Neural cell (in vitro differentiated cells): ENCODE measurements at regions not wholly inside any gene's neighbourhood (a gene's known extent, or its start where the extent isn't known, plus 50 kb on each side); places are given as distances from the start of the nearest gene placed in this dataset.
A peak's percentile ranks its signal among the peaks of the same experiment; 100 is the strongest.
"Not testable (repeated sequence)": the region's sequence is repeated elsewhere in the genome, so short reads cannot be mapped to it uniquely, and the experiment has no call there.

ENCODE experiments used
- H2AFZ ChIP-seq: fragments of 200-600, 300-800 bp; sonication (generic), shearing (Covaris generic); 2 replicates; pipeline ENCODE4 v1.6.0; 2014; ENCODE audit warnings: low read depth, mild to moderate bottlenecking, antibody characterized with exemption, low read length, moderate library complexity
- H3F3A ChIP-seq: fragments of 200-600 bp; shearing (Covaris generic); 2 replicates; pipeline ENCODE4 v1.6.1; 2016; ENCODE audit warnings: mild to moderate bottlenecking, moderate library complexity, mixed read lengths, antibody characterized with exemption, low read length; ENCODE audit not compliant: insufficient read depth, poor library complexity, severe bottlenecking
- H3K27ac ChIP-seq: fragments of 200-600, 300-800 bp; sonication (generic), shearing (Covaris generic); 2 replicates; pipeline ENCODE4 v1.5.1; 2014; ENCODE audit warnings: mild to moderate bottlenecking, low read length, moderate library complexity
- H3K27me3 ChIP-seq: fragments of 300-800, 200-600 bp; sonication (generic), shearing (Covaris generic); 2 replicates; pipeline ENCODE4 v1.6.0; 2014; ENCODE audit warnings: mild to moderate bottlenecking, low read depth, low read length, moderate library complexity; ENCODE audit not compliant: insufficient read depth
- H3K36me3 ChIP-seq: fragments of 300-800, 200-600 bp; sonication (generic), shearing (Covaris generic); 2 replicates; pipeline ENCODE4 v1.5.1; 2014; ENCODE audit warnings: mild to moderate bottlenecking, antibody characterized with exemption, low read length, moderate library complexity; ENCODE audit not compliant: insufficient read depth
- H3K4me2 ChIP-seq: fragments of 300-800, 200-600 bp; sonication (generic), shearing (Covaris generic); 2 replicates; pipeline ENCODE4 v1.6.0; 2014; ENCODE audit warnings: mild to moderate bottlenecking, low read length
- H3K4me3 ChIP-seq: fragments of 300-800, 200-600 bp; sonication (generic), shearing (Covaris generic); 2 replicates; pipeline ENCODE4 v1.5.1; 2014; ENCODE audit warnings: mild to moderate bottlenecking, low read length, moderate library complexity
- H3K79me2 ChIP-seq: fragments of 200-600 bp; shearing (Covaris generic); replicated peaks from 2 replicates; pipeline ENCODE4 v1.6.0; 2014; ENCODE audit warnings: mild to moderate bottlenecking, low read length, moderate library complexity; ENCODE audit not compliant: insufficient read depth
- H3K9ac ChIP-seq: fragments of 300-800, 200-600 bp; sonication (generic), shearing (Covaris generic); 2 replicates; pipeline ENCODE4 v1.6.1; 2016; ENCODE audit warnings: mild to moderate bottlenecking, low read length, mixed read lengths
- H3K9me2 ChIP-seq: fragments of 200-600 bp; shearing (Covaris generic); 2 replicates; pipeline ENCODE4 v1.6.1; 2016; ENCODE audit warnings: mild to moderate bottlenecking, low read length, mixed read lengths; ENCODE audit not compliant: insufficient read depth
- H3K9me3 ChIP-seq: fragments of 200-600, 300-800 bp; sonication (generic), shearing (Covaris generic); 2 replicates; pipeline ENCODE4 v1.6.1; 2016; ENCODE audit warnings: mild to moderate bottlenecking, mixed run types, low read length, moderate library complexity, mixed read lengths
- H4K20me1 ChIP-seq: fragments of 200-600 bp; shearing (Covaris generic); 2 replicates; pipeline ENCODE4 v1.6.1; 2016; ENCODE audit warnings: mild to moderate bottlenecking, mixed run types; ENCODE audit not compliant: insufficient read depth
- EP300 ChIP-seq: fragments of 450-650 bp; conservative IDR thresholded peaks from 2 replicates; pipeline ENCODE4 v1.6.1; 2014; ENCODE audit warnings: antibody characterized with exemption, mild to moderate bottlenecking, moderate library complexity; ENCODE audit not compliant: poor library complexity, severe bottlenecking
- EZH2 ChIP-seq: fragments of 200-600, 300-800 bp; shearing (Covaris generic), sonication (generic); IDR thresholded peaks from 2 replicates; pipeline ENCODE4 v1.6.1; 2014; ENCODE audit warnings: antibody characterized with exemption, low read length, borderline replicate concordance, mild to moderate bottlenecking; ENCODE audit not compliant: insufficient read depth, poor library complexity, severe bottlenecking
- MXI1 ChIP-seq: fragments of 450-650 bp; conservative IDR thresholded peaks from 2 replicates; pipeline ENCODE4 v1.6.1; 2014; ENCODE audit warnings: antibody characterized with exemption, mild to moderate bottlenecking; ENCODE audit not compliant: poor library complexity, severe bottlenecking
- POLR2AphosphoS5 ChIP-seq: IDR thresholded peaks from 2 replicates; pipeline ENCODE4 v1.6.1; 2012
- RAD21 ChIP-seq: fragments of 450-650 bp; conservative IDR thresholded peaks from 2 replicates; pipeline ENCODE4 v1.6.1; 2014; ENCODE audit warnings: antibody characterized with exemption, mild to moderate bottlenecking, moderate library complexity
- REST ChIP-seq: IDR thresholded peaks from 2 replicates; pipeline ENCODE4 v1.6.1; 2012; ENCODE audit warnings: borderline replicate concordance
- SMC3 ChIP-seq: fragments of 450-650 bp; conservative IDR thresholded peaks from 2 replicates; pipeline ENCODE4 v1.6.1; 2014; ENCODE audit warnings: antibody characterized with exemption, mild to moderate bottlenecking, moderate library complexity; ENCODE audit not compliant: poor library complexity
- TAF1 ChIP-seq: IDR thresholded peaks from 2 replicates; pipeline ENCODE4 v1.6.1; 2012; ENCODE audit warnings: low read depth
- TF ChIP-seq, protein P1 (sequence below): fragments of 450-650 bp; IDR thresholded peaks from 2 replicates; pipeline ENCODE4 v1.5.1; 2014; ENCODE audit warnings: antibody characterized with exemption, mild to moderate bottlenecking, moderate library complexity; ENCODE audit not compliant: poor library complexity, severe bottlenecking

DNA sequence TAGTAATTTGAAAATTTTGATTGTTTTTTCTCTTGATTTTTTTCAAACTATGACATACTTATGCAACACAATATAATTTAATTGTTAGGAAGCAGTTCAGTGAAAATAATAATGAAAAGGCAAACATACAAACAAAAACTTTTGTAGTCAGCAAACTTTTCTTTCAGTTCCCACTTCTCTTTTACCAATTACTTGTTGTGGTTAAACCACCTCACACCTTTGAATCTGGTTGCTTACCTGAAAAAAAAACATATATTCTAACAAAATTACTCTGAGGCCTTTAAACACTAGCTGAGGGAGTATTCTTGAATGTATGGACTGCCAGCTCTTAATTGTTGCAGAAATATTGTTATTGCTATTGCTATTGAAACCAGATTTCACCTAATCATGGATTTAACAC, 266.2 kb upstream of the SEMA3C start:
- no peaks in the 10 kb centered on the region for H3K79me2 ChIP-seq
- no peaks in the 10 kb centered on the region for H3K9me2 ChIP-seq
- H3K27ac ChIP-seq, result no peak overlapping the region
- H3K9ac ChIP-seq, result no peak overlapping the region
- H4K20me1 ChIP-seq, result no peaks in the 10 kb centered on the region
- no peaks in the 10 kb centered on the region for H3K36me3 ChIP-seq
- H2AFZ ChIP-seq, result no peak overlapping the region
- H3K4me2 ChIP-seq, result no peak overlapping the region
- no peaks in the 10 kb centered on the region for H3F3A ChIP-seq
- H3K4me3 ChIP-seq, result no peak overlapping the region
- TF ChIP-seq EZH2, result no peak
- no peak for TF ChIP-seq MXI1
- TF ChIP-seq EP300, result no peak
- no peak for TF ChIP-seq TAF1
- no peak for TF ChIP-seq RAD21
- TF ChIP-seq POLR2AphosphoS5, result no peak
- TF ChIP-seq SMC3, result no peak
- TF ChIP-seq, protein P1, sequence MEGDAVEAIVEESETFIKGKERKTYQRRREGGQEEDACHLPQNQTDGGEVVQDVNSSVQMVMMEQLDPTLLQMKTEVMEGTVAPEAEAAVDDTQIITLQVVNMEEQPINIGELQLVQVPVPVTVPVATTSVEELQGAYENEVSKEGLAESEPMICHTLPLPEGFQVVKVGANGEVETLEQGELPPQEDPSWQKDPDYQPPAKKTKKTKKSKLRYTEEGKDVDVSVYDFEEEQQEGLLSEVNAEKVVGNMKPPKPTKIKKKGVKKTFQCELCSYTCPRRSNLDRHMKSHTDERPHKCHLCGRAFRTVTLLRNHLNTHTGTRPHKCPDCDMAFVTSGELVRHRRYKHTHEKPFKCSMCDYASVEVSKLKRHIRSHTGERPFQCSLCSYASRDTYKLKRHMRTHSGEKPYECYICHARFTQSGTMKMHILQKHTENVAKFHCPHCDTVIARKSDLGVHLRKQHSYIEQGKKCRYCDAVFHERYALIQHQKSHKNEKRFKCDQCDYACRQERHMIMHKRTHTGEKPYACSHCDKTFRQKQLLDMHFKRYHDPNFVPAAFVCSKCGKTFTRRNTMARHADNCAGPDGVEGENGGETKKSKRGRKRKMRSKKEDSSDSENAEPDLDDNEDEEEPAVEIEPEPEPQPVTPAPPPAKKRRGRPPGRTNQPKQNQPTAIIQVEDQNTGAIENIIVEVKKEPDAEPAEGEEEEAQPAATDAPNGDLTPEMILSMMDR, result no peak
- TF ChIP-seq REST, result no peak
- no peaks in the 10 kb centered on the region for H3K27me3 ChIP-seq
- H3K9me3 ChIP-seq, result peaks cover 4% of the 10 kb centered on the region

- H4K20me1 ChIP-seq, result no peaks in the 10 kb centered on the region
- TF ChIP-seq POLR2AphosphoS5, result no peak
- TF ChIP-seq RAD21, result no peak
- TF ChIP-seq EP300, result no peak
- TF ChIP-seq MXI1, result no peak
- no peak for TF ChIP-seq EZH2
- TF ChIP-seq, protein P1, result no peak
- TF ChIP-seq SMC3, result no peak
- no peak for TF ChIP-seq REST
- TF ChIP-seq TAF1, result no peak
- no peak overlapping the region for H2AFZ ChIP-seq
- H3F3A ChIP-seq, result no peaks in the 10 kb centered on the region
- peak overlapping the region; percentile 41 for H3K27ac ChIP-seq
- no peak overlapping the region for H3K4me2 ChIP-seq
- H3K36me3 ChIP-seq, result no peaks in the 10 kb centered on the region
- H3K79me2 ChIP-seq, result no peaks in the 10 kb centered on the region
- H3K9me3 ChIP-seq, result peaks cover 4% of the 10 kb centered on the region
- H3K9me2 ChIP-seq, result no peaks in the 10 kb centered on the region
- H3K27me3 ChIP-seq, result no peaks in the 10 kb centered on the region
- H3K9ac ChIP-seq, result no peak overlapping the region
- no peak overlapping the region for H3K4me3 ChIP-seq
Observed at GRCh38 chr7:81183326-81183725, 264.5 kb upstream of the SEMA3C start.

DNA sequence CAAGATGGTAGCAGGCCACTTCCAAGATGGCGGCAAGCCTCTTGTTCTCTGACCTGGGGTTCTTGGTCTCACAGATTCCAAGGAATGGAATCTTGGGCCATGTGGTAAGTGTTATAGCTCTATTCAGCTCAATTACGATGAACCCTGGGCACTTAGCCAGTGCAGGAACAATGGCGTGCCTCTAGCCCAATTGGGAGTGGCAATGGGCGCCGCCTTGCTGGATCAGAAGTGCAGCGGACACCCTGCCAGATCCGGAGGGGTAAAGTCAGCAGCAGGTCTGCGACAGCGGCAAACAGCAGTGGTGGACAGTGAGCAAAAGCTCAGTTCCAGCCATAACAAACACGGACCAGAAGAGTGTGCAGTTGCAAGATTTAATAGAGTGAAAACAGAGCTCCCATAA, 263.2 kb upstream of the SEMA3C start:
- not testable (repeated sequence) for H3K4me2 ChIP-seq, H4K20me1 ChIP-seq, H3K4me3 ChIP-seq, H2AFZ ChIP-seq, H3F3A ChIP-seq, H3K36me3 ChIP-seq, H3K9ac ChIP-seq, H3K9me3 ChIP-seq, H3K9me2 ChIP-seq, H3K27ac ChIP-seq, H3K79me2 ChIP-seq, H3K27me3 ChIP-seq
